Neural cell (in vitro differentiated cells): ENCODE measurements at regions not wholly inside any gene's neighbourhood (a gene's known extent, or its start where the extent isn't known, plus 50 kb on each side); places are given as distances from the start of the nearest gene placed in this dataset.

ENCODE experiments used
- H2AFZ ChIP-seq: fragments of 200-600, 300-800 bp; sonication (generic), shearing (Covaris generic); 2 replicates; pipeline ENCODE4 v1.6.0; 2014; ENCODE audit warnings: low read depth, mild to moderate bottlenecking, antibody characterized with exemption, low read length, moderate library complexity
- H3F3A ChIP-seq: fragments of 200-600 bp; shearing (Covaris generic); 2 replicates; pipeline ENCODE4 v1.6.1; 2016; ENCODE audit warnings: mild to moderate bottlenecking, moderate library complexity, mixed read lengths, antibody characterized with exemption, low read length; ENCODE audit not compliant: insufficient read depth, poor library complexity, severe bottlenecking
- H3K27ac ChIP-seq: fragments of 200-600, 300-800 bp; sonication (generic), shearing (Covaris generic); 2 replicates; pipeline ENCODE4 v1.5.1; 2014; ENCODE audit warnings: mild to moderate bottlenecking, low read length, moderate library complexity
- H3K27me3 ChIP-seq: fragments of 300-800, 200-600 bp; sonication (generic), shearing (Covaris generic); 2 replicates; pipeline ENCODE4 v1.6.0; 2014; ENCODE audit warnings: mild to moderate bottlenecking, low read depth, low read length, moderate library complexity; ENCODE audit not compliant: insufficient read depth
- H3K36me3 ChIP-seq: fragments of 300-800, 200-600 bp; sonication (generic), shearing (Covaris generic); 2 replicates; pipeline ENCODE4 v1.5.1; 2014; ENCODE audit warnings: mild to moderate bottlenecking, antibody characterized with exemption, low read length, moderate library complexity; ENCODE audit not compliant: insufficient read depth
- H3K4me2 ChIP-seq: fragments of 300-800, 200-600 bp; sonication (generic), shearing (Covaris generic); 2 replicates; pipeline ENCODE4 v1.6.0; 2014; ENCODE audit warnings: mild to moderate bottlenecking, low read length
- H3K4me3 ChIP-seq: fragments of 300-800, 200-600 bp; sonication (generic), shearing (Covaris generic); 2 replicates; pipeline ENCODE4 v1.5.1; 2014; ENCODE audit warnings: mild to moderate bottlenecking, low read length, moderate library complexity
- H3K79me2 ChIP-seq: fragments of 200-600 bp; shearing (Covaris generic); replicated peaks from 2 replicates; pipeline ENCODE4 v1.6.0; 2014; ENCODE audit warnings: mild to moderate bottlenecking, low read length, moderate library complexity; ENCODE audit not compliant: insufficient read depth
- H3K9ac ChIP-seq: fragments of 300-800, 200-600 bp; sonication (generic), shearing (Covaris generic); 2 replicates; pipeline ENCODE4 v1.6.1; 2016; ENCODE audit warnings: mild to moderate bottlenecking, low read length, mixed read lengths
- H3K9me2 ChIP-seq: fragments of 200-600 bp; shearing (Covaris generic); 2 replicates; pipeline ENCODE4 v1.6.1; 2016; ENCODE audit warnings: mild to moderate bottlenecking, low read length, mixed read lengths; ENCODE audit not compliant: insufficient read depth
- H3K9me3 ChIP-seq: fragments of 200-600, 300-800 bp; sonication (generic), shearing (Covaris generic); 2 replicates; pipeline ENCODE4 v1.6.1; 2016; ENCODE audit warnings: mild to moderate bottlenecking, mixed run types, low read length, moderate library complexity, mixed read lengths
- H4K20me1 ChIP-seq: fragments of 200-600 bp; shearing (Covaris generic); 2 replicates; pipeline ENCODE4 v1.6.1; 2016; ENCODE audit warnings: mild to moderate bottlenecking, mixed run types; ENCODE audit not compliant: insufficient read depth
- EP300 ChIP-seq: fragments of 450-650 bp; conservative IDR thresholded peaks from 2 replicates; pipeline ENCODE4 v1.6.1; 2014; ENCODE audit warnings: antibody characterized with exemption, mild to moderate bottlenecking, moderate library complexity; ENCODE audit not compliant: poor library complexity, severe bottlenecking
- EZH2 ChIP-seq: fragments of 200-600, 300-800 bp; shearing (Covaris generic), sonication (generic); IDR thresholded peaks from 2 replicates; pipeline ENCODE4 v1.6.1; 2014; ENCODE audit warnings: antibody characterized with exemption, low read length, borderline replicate concordance, mild to moderate bottlenecking; ENCODE audit not compliant: insufficient read depth, poor library complexity, severe bottlenecking
- MXI1 ChIP-seq: fragments of 450-650 bp; conservative IDR thresholded peaks from 2 replicates; pipeline ENCODE4 v1.6.1; 2014; ENCODE audit warnings: antibody characterized with exemption, mild to moderate bottlenecking; ENCODE audit not compliant: poor library complexity, severe bottlenecking
- POLR2AphosphoS5 ChIP-seq: IDR thresholded peaks from 2 replicates; pipeline ENCODE4 v1.6.1; 2012
- RAD21 ChIP-seq: fragments of 450-650 bp; conservative IDR thresholded peaks from 2 replicates; pipeline ENCODE4 v1.6.1; 2014; ENCODE audit warnings: antibody characterized with exemption, mild to moderate bottlenecking, moderate library complexity
- REST ChIP-seq: IDR thresholded peaks from 2 replicates; pipeline ENCODE4 v1.6.1; 2012; ENCODE audit warnings: borderline replicate concordance
- SMC3 ChIP-seq: fragments of 450-650 bp; conservative IDR thresholded peaks from 2 replicates; pipeline ENCODE4 v1.6.1; 2014; ENCODE audit warnings: antibody characterized with exemption, mild to moderate bottlenecking, moderate library complexity; ENCODE audit not compliant: poor library complexity
- TAF1 ChIP-seq: IDR thresholded peaks from 2 replicates; pipeline ENCODE4 v1.6.1; 2012; ENCODE audit warnings: low read depth
- TF ChIP-seq, protein P1 (sequence below): fragments of 450-650 bp; IDR thresholded peaks from 2 replicates; pipeline ENCODE4 v1.5.1; 2014; ENCODE audit warnings: antibody characterized with exemption, mild to moderate bottlenecking, moderate library complexity; ENCODE audit not compliant: poor library complexity, severe bottlenecking

DNA sequence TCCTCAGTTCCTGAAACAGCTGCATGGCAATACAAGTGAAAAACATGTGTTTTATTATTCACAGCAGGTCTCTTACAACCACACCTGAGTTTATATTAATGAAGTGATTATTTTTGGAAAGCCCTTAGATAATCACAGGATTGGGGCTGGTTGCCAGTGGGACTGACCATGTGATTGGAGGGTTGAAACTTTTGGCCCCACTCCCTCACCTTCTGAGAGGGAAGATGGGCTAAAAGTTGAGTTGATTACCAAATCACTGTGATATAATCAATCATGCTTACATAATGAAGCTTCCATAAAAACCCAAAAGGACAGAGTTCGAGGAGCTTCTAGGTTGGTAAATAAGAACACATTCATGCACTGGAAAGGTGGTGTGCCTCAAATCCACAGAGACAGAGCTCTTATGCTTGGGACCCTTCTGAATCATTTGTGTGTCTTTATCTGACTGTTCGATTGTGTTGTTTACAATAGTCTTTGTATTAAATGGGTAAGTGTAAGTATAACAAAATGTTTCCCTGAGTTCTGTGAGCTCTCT lies 393.9 kb downstream of the RPS24 start:
- H3K9me2 ChIP-seq, result no peaks in the 10 kb centered on the region
- H3F3A ChIP-seq, result no peaks in the 10 kb centered on the region
- no peak overlapping the region for H3K4me3 ChIP-seq
- H3K79me2 ChIP-seq, result no peaks in the 10 kb centered on the region
- H3K27ac ChIP-seq, result no peak overlapping the region
- H3K27me3 ChIP-seq, result no peaks in the 10 kb centered on the region
- no peaks in the 10 kb centered on the region for H3K36me3 ChIP-seq
- TF ChIP-seq REST, result no peak
- TF ChIP-seq EZH2, result no peak
- TF ChIP-seq POLR2AphosphoS5, result no peak
- TF ChIP-seq RAD21, result no peak
- TF ChIP-seq, protein P1, sequence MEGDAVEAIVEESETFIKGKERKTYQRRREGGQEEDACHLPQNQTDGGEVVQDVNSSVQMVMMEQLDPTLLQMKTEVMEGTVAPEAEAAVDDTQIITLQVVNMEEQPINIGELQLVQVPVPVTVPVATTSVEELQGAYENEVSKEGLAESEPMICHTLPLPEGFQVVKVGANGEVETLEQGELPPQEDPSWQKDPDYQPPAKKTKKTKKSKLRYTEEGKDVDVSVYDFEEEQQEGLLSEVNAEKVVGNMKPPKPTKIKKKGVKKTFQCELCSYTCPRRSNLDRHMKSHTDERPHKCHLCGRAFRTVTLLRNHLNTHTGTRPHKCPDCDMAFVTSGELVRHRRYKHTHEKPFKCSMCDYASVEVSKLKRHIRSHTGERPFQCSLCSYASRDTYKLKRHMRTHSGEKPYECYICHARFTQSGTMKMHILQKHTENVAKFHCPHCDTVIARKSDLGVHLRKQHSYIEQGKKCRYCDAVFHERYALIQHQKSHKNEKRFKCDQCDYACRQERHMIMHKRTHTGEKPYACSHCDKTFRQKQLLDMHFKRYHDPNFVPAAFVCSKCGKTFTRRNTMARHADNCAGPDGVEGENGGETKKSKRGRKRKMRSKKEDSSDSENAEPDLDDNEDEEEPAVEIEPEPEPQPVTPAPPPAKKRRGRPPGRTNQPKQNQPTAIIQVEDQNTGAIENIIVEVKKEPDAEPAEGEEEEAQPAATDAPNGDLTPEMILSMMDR, result no peak
- no peak for TF ChIP-seq SMC3
- TF ChIP-seq TAF1, result no peak
- no peak for TF ChIP-seq MXI1
- no peak for TF ChIP-seq EP300
- no peaks in the 10 kb centered on the region for H4K20me1 ChIP-seq
- H3K4me2 ChIP-seq, result no peak overlapping the region
- H2AFZ ChIP-seq, result no peak overlapping the region
- H3K9ac ChIP-seq, result no peak overlapping the region
- no peaks in the 10 kb centered on the region for H3K9me3 ChIP-seq

DNA sequence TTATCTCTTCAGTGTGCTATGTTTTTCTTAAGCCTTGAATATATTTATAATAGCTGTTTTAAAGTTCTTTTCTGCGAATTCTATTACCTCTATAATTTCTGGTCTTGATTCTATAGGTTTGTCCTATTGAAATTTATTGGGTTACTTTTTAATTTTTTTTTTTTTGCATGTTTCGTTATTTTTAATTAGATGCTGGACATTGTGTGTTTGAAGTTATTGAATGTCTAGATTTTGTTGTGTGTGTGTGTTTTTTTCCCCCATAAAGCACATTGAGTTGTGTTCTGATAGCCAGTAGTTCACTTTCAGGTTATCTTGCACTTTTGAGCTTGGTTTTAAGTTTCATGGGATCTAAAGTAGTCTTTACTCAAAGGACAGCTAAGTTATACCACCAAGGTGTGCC lies 394.9 kb downstream of the RPS24 start:
- no peak for TF ChIP-seq TAF1
- no peak for TF ChIP-seq MXI1
- no peak for TF ChIP-seq RAD21
- TF ChIP-seq EZH2, result no peak
- no peak for TF ChIP-seq POLR2AphosphoS5
- no peak for TF ChIP-seq REST
- TF ChIP-seq, protein P1, result no peak
- no peak for TF ChIP-seq EP300
- TF ChIP-seq SMC3, result no peak
- H4K20me1 ChIP-seq, result no peaks in the 10 kb centered on the region
- H3K9ac ChIP-seq, result no peak overlapping the region
- no peaks in the 10 kb centered on the region for H3K9me2 ChIP-seq
- H3K4me3 ChIP-seq, result no peak overlapping the region
- H3K4me2 ChIP-seq, result no peak overlapping the region
- H3K9me3 ChIP-seq, result no peaks in the 10 kb centered on the region
- no peak overlapping the region for H3K27ac ChIP-seq
- H2AFZ ChIP-seq, result no peak overlapping the region
- no peaks in the 10 kb centered on the region for H3K79me2 ChIP-seq
- H3K36me3 ChIP-seq, result no peaks in the 10 kb centered on the region
- H3K27me3 ChIP-seq, result no peaks in the 10 kb centered on the region
- H3F3A ChIP-seq, result no peaks in the 10 kb centered on the region
